ENCODE measurements at regions not wholly inside any gene's neighbourhood (a gene's known extent, or its start where the extent isn't known, plus 50 kb on each side); places are given as distances from the start of the nearest gene placed in this dataset.

GRCh38 chr3:56880720-56881575 is 79.2 kb upstream of the ARHGEF3 start:
- peaks cover 6% of the 10 kb centered on the region for H3K4me1 ChIP-seq (ENCODE audit: control insufficient read depth, insufficient read depth, low read length)
- no peak for TF ChIP-seq CTCF (IDR thresholded peaks at IDR 0.05)
- H3K4me3 ChIP-seq (ENCODE audit: low read length) = no peak overlapping the region
- intact Hi-C loops (cut with micrococcal nuclease) = no loop called here
- H3K4me1 Mint-ChIP-seq = peaks cover 35 to 41% of the 10 kb centered on the region in 2 donors
- H3K27me3 Mint-ChIP-seq (ENCODE audit: low read depth in 2 of 2) = no peaks in the 10 kb centered on the region
- no peaks in the 10 kb centered on the region for H3K9me3 ChIP-seq (ENCODE audit: control insufficient read depth, insufficient read depth, low read length)
- DNase-seq = no peak
- ATAC-seq = no peak
- H3K4me3 Mint-ChIP-seq = no peak overlapping the region
- H3K27ac ChIP-seq (ENCODE audit: low read length) = no peak overlapping the region
- H3K27ac Mint-ChIP-seq = no peak overlapping the region
- 96% methylated on average over 8 of the region's 8 CpGs for WGBS (ENCODE audit: insufficient coverage)
- no peaks in the 10 kb centered on the region for H3K9me3 Mint-ChIP-seq
- H3K36me3 ChIP-seq (ENCODE audit: control insufficient read depth, insufficient read depth, low read length) = no peaks in the 10 kb centered on the region
- H3K36me3 Mint-ChIP-seq = no peaks in the 10 kb centered on the region
- no peaks in the 10 kb centered on the region for H3K27me3 ChIP-seq (ENCODE audit: control insufficient read depth, insufficient read depth, low read length)

GRCh38 chr3:56879436-56880215 is 77.9 kb upstream of the ARHGEF3 start:
- no peaks in the 10 kb centered on the region for H3K9me3 ChIP-seq (ENCODE audit: control insufficient read depth, insufficient read depth, low read length)
- no peak overlapping the region for H3K27ac ChIP-seq (ENCODE audit: low read length)
- H3K27me3 ChIP-seq (ENCODE audit: control insufficient read depth, insufficient read depth, low read length) = no peaks in the 10 kb centered on the region
- WGBS (ENCODE audit: insufficient coverage) = 35% methylated on average over 2 of the region's 3 CpGs
- DNase-seq (no peak), ATAC-seq (no peak)
- no peak overlapping the region for H3K4me3 Mint-ChIP-seq
- intact Hi-C loops (cut with micrococcal nuclease) = no loop called here
- no peak overlapping the region for H3K4me3 ChIP-seq (ENCODE audit: low read length)
- H3K27ac Mint-ChIP-seq = no peak overlapping the region
- peaks cover 5% of the 10 kb centered on the region for H3K4me1 ChIP-seq (ENCODE audit: control insufficient read depth, insufficient read depth, low read length)
- H3K27me3 Mint-ChIP-seq (ENCODE audit: low read depth in 2 of 2) = no peaks in the 10 kb centered on the region
- H3K9me3 Mint-ChIP-seq = no peaks in the 10 kb centered on the region
- peaks cover 27 to 28% of the 10 kb centered on the region in 2 donors for H3K4me1 Mint-ChIP-seq
- no peaks in the 10 kb centered on the region for H3K36me3 Mint-ChIP-seq
- H3K36me3 ChIP-seq (ENCODE audit: control insufficient read depth, insufficient read depth, low read length) = no peaks in the 10 kb centered on the region
- TF ChIP-seq CTCF (IDR thresholded peaks at IDR 0.05) = no peak

GRCh38 chr3:56878074-56878473 is 76.3 kb upstream of the ARHGEF3 start:
- H3K27ac Mint-ChIP-seq = peak overlapping the region in 1 of 2 donors; percentile 43
- Histone ChIP-seq H3K36me3 (ENCODE audit: control insufficient read depth, insufficient read depth, low read length) (no peaks in the 10 kb centered on the region), H3K4me1 (ENCODE audit: control insufficient read depth, insufficient read depth, low read length) (peaks cover 5% of the 10 kb centered on the region), H3K4me3 (ENCODE audit: low read length) (no peak overlapping the region), H3K27ac (ENCODE audit: low read length) (no peak overlapping the region), H3K27me3 (ENCODE audit: control insufficient read depth, insufficient read depth, low read length) (no peaks in the 10 kb centered on the region), H3K9me3 (ENCODE audit: control insufficient read depth, insufficient read depth, low read length) (no peaks in the 10 kb centered on the region)
- H3K36me3 Mint-ChIP-seq = no peaks in the 10 kb centered on the region
- no peak for TF ChIP-seq CTCF (IDR thresholded peaks at IDR 0.05)
- H3K4me3 Mint-ChIP-seq = no peak overlapping the region
- intact Hi-C loops (cut with micrococcal nuclease) = no loop called here
- WGBS (ENCODE audit: insufficient coverage) = 16% methylated on average over 6 of the region's 8 CpGs
- DNase-seq (peak in 1 of 2 donors; percentile 68), ATAC-seq (peak in 2 of 3 donors; percentile 47 to 64)
- H3K4me1 Mint-ChIP-seq = peaks cover 20 to 27% of the 10 kb centered on the region in 2 donors
- no peaks in the 10 kb centered on the region for H3K27me3 Mint-ChIP-seq (ENCODE audit: low read depth in 2 of 2)
- H3K9me3 Mint-ChIP-seq = no peaks in the 10 kb centered on the region

All from natural killer cell (primary cell).